SK-N-SH (cell line): ENCODE measurements at regions not wholly inside any gene's neighbourhood (a gene's known extent, or its start where the extent isn't known, plus 50 kb on each side); places are given as distances from the start of the nearest gene placed in this dataset.

Experiments used
- CTCF ChIA-PET: fragments of 300-600, 350-600 bp; formaldehyde crosslinking; extraction: SDS; loops from one replicate; lab custom pipeline; 2021; lab: Yijun Ruan, JAX
- POLR2A ChIA-PET: fragments of 350-600 bp; sonication (Branson Sonifier 250); formaldehyde crosslinking; extraction: SDS; loops from one replicate; lab custom pipeline; 2020; ENCODE audit warnings: antibody characterized with exemption, inconsistent platforms; lab: Yijun Ruan, JAX
- DNase-seq: peaks from one replicate; pipeline ENCODE4 v3.0.0; 2012
- H2AFZ ChIP-seq: fragments of 200-600 bp; sonication (generic); 2 replicates; pipeline ENCODE4 v1.8.1; 2016; ENCODE audit warnings: antibody characterized with exemption, mild to moderate bottlenecking, low read depth
- H3F3A ChIP-seq: fragments of 200-600 bp; sonication (generic); replicated peaks from 2 replicates; pipeline ENCODE3; 2016; ENCODE audit warnings: antibody characterized with exemption, mild to moderate bottlenecking; ENCODE audit not compliant: insufficient read depth
- H3K27ac ChIP-seq, 2 experiments: fragments of 200-500 bp in 1 of 2; fragments of 200-600 bp in 1 of 2; sonication (Bioruptor generic) in 1 of 2; sonication (generic), shearing (Covaris generic) in 1 of 2; 2 replicates each; pipeline versions ENCODE4 v1.5.1 to v1.6.1; 2014 to 2016; ENCODE audit warnings: low read depth in 2 of 2, inconsistent platforms in 1 of 2, low read length in 1 of 2, mild to moderate bottlenecking in 1 of 2, mixed read lengths in 1 of 2
- H3K27me3 ChIP-seq: fragments of 200-600 bp; sonication (generic), shearing (Covaris generic); 2 replicates; pipeline ENCODE4 v1.6.1; 2016; ENCODE audit warnings: mixed run types; ENCODE audit not compliant: insufficient read depth
- H3K36me3 ChIP-seq, 2 experiments: fragments of 200-500 bp in 1 of 2; fragments of 200-600 bp in 1 of 2; sonication (Bioruptor generic) in 1 of 2; sonication (generic) in 1 of 2; replicated peaks in 1 of 2; 2 replicates each; pipeline versions ENCODE3 to v1.5.1; 2014 to 2016; ENCODE audit warnings: low read length in 1 of 2, mild to moderate bottlenecking in 1 of 2; ENCODE audit not compliant: insufficient read depth in 2 of 2, control insufficient read depth in 1 of 2
- H3K4me1 ChIP-seq, 2 experiments: fragments of 200-500 bp in 1 of 2; fragments of 200-600 bp in 1 of 2; sonication (Bioruptor generic) in 1 of 2; sonication (generic), shearing (Covaris generic) in 1 of 2; 2 replicates each; pipeline versions ENCODE4 v1.5.1 to v1.6.1; 2014 to 2016; ENCODE audit warnings: low read depth in 1 of 2, low read length in 1 of 2, mixed run types in 1 of 2; ENCODE audit not compliant: insufficient read depth in 2 of 2, control insufficient read depth in 1 of 2
- H3K4me2 ChIP-seq: fragments of 200-600 bp; sonication (generic), shearing (Covaris generic); 2 replicates; pipeline ENCODE4 v1.6.1; 2017; ENCODE audit warnings: mixed run types
- H3K4me3 ChIP-seq, 2 experiments: fragments of 200-500 bp in 1 of 2; fragments of 200-600 bp in 1 of 2; sonication (Bioruptor generic) in 1 of 2; sonication (generic), shearing (Covaris generic) in 1 of 2; 2 replicates each; pipeline versions ENCODE4 v1.5.1 to v1.8.1; 2014 to 2016; ENCODE audit warnings: low read depth in 2 of 2, inconsistent platforms in 1 of 2, low read length in 1 of 2, mild to moderate bottlenecking in 1 of 2, mixed read lengths in 1 of 2, moderate library complexity in 1 of 2
- H3K79me2 ChIP-seq: fragments of 200-600 bp; sonication (generic); 2 replicates; pipeline ENCODE4 v1.8.1; 2017; ENCODE audit warnings: mild to moderate bottlenecking; ENCODE audit not compliant: insufficient read depth
- H3K9ac ChIP-seq: fragments of 200-600 bp; sonication (generic); 2 replicates; pipeline ENCODE4 v1.6.1; 2017; ENCODE audit warnings: mixed run types
- H3K9me2 ChIP-seq: fragments of 200-600 bp; sonication (generic); 2 replicates; pipeline ENCODE4 v1.6.1; 2017; ENCODE audit warnings: mixed run types
- H3K9me3 ChIP-seq: fragments of 200-600 bp; sonication (generic); 2 replicates; pipeline ENCODE4 v1.6.1; 2017; ENCODE audit warnings: mixed run types, mild to moderate bottlenecking, moderate library complexity
- H4K20me1 ChIP-seq: fragments of 200-600 bp; sonication (generic); 2 replicates; pipeline ENCODE4 v1.6.1; 2017; ENCODE audit warnings: mild to moderate bottlenecking, mixed run types; ENCODE audit not compliant: insufficient read depth
- CHD2 ChIP-seq: fragments of 150-350 bp; IDR thresholded peaks from 2 replicates; pipeline ENCODE4 v1.6.1; 2018; ENCODE audit warnings: low read length; ENCODE audit not compliant: partially characterized antibody
- ELF1 ChIP-seq: IDR thresholded peaks from 2 replicates; pipeline ENCODE4 v1.4.0; 2012
- EZH2phosphoT487 ChIP-seq: fragments of 200-600 bp; sonication (generic); IDR thresholded peaks from 2 replicates; pipeline ENCODE4 v1.6.1; 2017; ENCODE audit warnings: low read depth, mixed run types, mild to moderate bottlenecking, antibody characterized with exemption, moderate library complexity, borderline replicate concordance
- FOXJ3 ChIP-seq: sonication (generic); formaldehyde crosslinking; IDR thresholded peaks from 2 replicates; pipeline ENCODE4 v1.5.1; 2020; ENCODE audit warnings: mild to moderate bottlenecking, missing genetic modification reagents
- FOXM1 ChIP-seq: IDR thresholded peaks from 2 replicates; pipeline ENCODE4 v1.4.0; 2012; ENCODE audit warnings: low read depth, mild to moderate bottlenecking
- GABPA ChIP-seq: IDR thresholded peaks from 2 replicates; pipeline ENCODE4 v1.4.0; 2012; ENCODE audit warnings: low read depth, mild to moderate bottlenecking
- MEF2A ChIP-seq: IDR thresholded peaks from 2 replicates; pipeline ENCODE4 v1.4.0; 2012; ENCODE audit warnings: low read depth, borderline replicate concordance
- MXI1 ChIP-seq: IDR thresholded peaks from 2 replicates; pipeline ENCODE4 v1.6.1; 2012; ENCODE audit warnings: mild to moderate bottlenecking, low read depth, low read length, improper control_type of control experiment
- NRF1 ChIP-seq: IDR thresholded peaks from 2 replicates; pipeline ENCODE4 v1.6.1; 2012; ENCODE audit warnings: low read depth, mild to moderate bottlenecking, low read length
- RAD21 ChIP-seq: IDR thresholded peaks from 2 replicates; pipeline ENCODE4 v1.6.1; 2012; ENCODE audit warnings: mild to moderate bottlenecking, low read length
- RCOR1 ChIP-seq: fragments of 150-350 bp; IDR thresholded peaks from 2 replicates; pipeline ENCODE4 v1.6.1; 2017; ENCODE audit warnings: antibody characterized with exemption, low read length
- SMC3 ChIP-seq: IDR thresholded peaks from 2 replicates; pipeline ENCODE4 v1.6.1; 2012; ENCODE audit warnings: low read depth, low read length, improper control_type of control experiment
- TAF1 ChIP-seq: IDR thresholded peaks from 2 replicates; pipeline ENCODE4 v1.6.1; 2012; ENCODE audit warnings: low read depth, mild to moderate bottlenecking, low read length, moderate library complexity, borderline replicate concordance
- TCF12 ChIP-seq: IDR thresholded peaks from 2 replicates; pipeline ENCODE4 v1.4.0; 2012
- YY1 ChIP-seq: IDR thresholded peaks from 2 replicates; pipeline ENCODE4 v1.4.0; 2012; ENCODE audit warnings: low read depth, mild to moderate bottlenecking
- WGBS: methylation state at CpG from one replicate; pipeline ENCODE4 v1.1.6; 2017; ENCODE audit warnings: low lambda C conversion rate; 5-methylcytosine and 5-hydroxymethylcytosine counted together
- TF ChIP-seq, protein P1 (sequence below): fragments of 200-600 bp; sonication (generic); IDR thresholded peaks from 2 replicates; pipeline ENCODE4 v1.6.1; 2017; ENCODE audit warnings: antibody characterized with exemption, mild to moderate bottlenecking, moderate library complexity
- TF ChIP-seq, protein P2 (sequence below): IDR thresholded peaks from 2 replicates; pipeline ENCODE4 v1.6.1; 2012; ENCODE audit warnings: mild to moderate bottlenecking, low read depth, low read length, moderate library complexity
- TF ChIP-seq, protein P3 (sequence below): IDR thresholded peaks from 2 replicates; pipeline ENCODE4 v1.4.0; 2012; ENCODE audit warnings: low read depth, borderline replicate concordance
- TF ChIP-seq, protein P4 (sequence below): IDR thresholded peaks from 2 replicates; pipeline ENCODE4; 2012
- TF ChIP-seq, protein P5 (sequence below): IDR thresholded peaks from 2 replicates; pipeline ENCODE4 v1.4.0; 2012; ENCODE audit warnings: low read depth, borderline replicate concordance

DNA sequence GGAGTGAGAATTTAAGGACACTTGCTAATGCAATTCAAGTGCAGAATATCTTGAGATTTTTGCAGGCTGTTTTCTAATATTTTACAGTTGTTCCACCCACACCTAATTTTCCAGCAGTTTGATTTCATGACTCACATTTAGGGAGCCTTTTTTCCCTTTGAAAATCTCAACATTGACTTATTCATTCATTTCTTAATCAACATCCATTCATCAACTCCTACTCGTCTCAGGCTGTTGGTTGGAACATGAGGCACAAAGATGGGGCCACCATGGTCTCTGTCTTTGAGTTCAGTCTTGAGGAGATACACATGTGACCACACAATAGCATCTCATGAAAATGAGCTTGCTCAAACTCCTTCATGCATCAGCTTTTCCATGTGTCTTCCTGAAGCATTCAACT, 135.6 kb downstream of the UNC5CL start:
- CTCF ChIA-PET: interaction anchor here (1.2 kb wide), 1 partner anchor 9 kb away, joined by 3 read pairs; no protein-coding TSS in a partner anchor
- WGBS: 33% methylated on average over 1 of the region's 1 CpG
- H3K4me3 ChIP-seq: no peak overlapping the region

More for the DNA sequence above, 135.6 kb downstream of the UNC5CL start:
- peaks cover 3% of the 10 kb centered on the region for H3F3A ChIP-seq
- H3K9me3 ChIP-seq: no peaks in the 10 kb centered on the region
- POLR2A ChIA-PET: no interaction called here
- TF ChIP-seq, protein P1, sequence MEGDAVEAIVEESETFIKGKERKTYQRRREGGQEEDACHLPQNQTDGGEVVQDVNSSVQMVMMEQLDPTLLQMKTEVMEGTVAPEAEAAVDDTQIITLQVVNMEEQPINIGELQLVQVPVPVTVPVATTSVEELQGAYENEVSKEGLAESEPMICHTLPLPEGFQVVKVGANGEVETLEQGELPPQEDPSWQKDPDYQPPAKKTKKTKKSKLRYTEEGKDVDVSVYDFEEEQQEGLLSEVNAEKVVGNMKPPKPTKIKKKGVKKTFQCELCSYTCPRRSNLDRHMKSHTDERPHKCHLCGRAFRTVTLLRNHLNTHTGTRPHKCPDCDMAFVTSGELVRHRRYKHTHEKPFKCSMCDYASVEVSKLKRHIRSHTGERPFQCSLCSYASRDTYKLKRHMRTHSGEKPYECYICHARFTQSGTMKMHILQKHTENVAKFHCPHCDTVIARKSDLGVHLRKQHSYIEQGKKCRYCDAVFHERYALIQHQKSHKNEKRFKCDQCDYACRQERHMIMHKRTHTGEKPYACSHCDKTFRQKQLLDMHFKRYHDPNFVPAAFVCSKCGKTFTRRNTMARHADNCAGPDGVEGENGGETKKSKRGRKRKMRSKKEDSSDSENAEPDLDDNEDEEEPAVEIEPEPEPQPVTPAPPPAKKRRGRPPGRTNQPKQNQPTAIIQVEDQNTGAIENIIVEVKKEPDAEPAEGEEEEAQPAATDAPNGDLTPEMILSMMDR: no peak
- no peak for TF ChIP-seq MEF2A
- TF ChIP-seq, protein P2, sequence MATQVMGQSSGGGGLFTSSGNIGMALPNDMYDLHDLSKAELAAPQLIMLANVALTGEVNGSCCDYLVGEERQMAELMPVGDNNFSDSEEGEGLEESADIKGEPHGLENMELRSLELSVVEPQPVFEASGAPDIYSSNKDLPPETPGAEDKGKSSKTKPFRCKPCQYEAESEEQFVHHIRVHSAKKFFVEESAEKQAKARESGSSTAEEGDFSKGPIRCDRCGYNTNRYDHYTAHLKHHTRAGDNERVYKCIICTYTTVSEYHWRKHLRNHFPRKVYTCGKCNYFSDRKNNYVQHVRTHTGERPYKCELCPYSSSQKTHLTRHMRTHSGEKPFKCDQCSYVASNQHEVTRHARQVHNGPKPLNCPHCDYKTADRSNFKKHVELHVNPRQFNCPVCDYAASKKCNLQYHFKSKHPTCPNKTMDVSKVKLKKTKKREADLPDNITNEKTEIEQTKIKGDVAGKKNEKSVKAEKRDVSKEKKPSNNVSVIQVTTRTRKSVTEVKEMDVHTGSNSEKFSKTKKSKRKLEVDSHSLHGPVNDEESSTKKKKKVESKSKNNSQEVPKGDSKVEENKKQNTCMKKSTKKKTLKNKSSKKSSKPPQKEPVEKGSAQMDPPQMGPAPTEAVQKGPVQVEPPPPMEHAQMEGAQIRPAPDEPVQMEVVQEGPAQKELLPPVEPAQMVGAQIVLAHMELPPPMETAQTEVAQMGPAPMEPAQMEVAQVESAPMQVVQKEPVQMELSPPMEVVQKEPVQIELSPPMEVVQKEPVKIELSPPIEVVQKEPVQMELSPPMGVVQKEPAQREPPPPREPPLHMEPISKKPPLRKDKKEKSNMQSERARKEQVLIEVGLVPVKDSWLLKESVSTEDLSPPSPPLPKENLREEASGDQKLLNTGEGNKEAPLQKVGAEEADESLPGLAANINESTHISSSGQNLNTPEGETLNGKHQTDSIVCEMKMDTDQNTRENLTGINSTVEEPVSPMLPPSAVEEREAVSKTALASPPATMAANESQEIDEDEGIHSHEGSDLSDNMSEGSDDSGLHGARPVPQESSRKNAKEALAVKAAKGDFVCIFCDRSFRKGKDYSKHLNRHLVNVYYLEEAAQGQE: no peak
- no peak for TF ChIP-seq FOXM1
- no peak for TF ChIP-seq RCOR1
- no peak for TF ChIP-seq NRF1
- TF ChIP-seq YY1: no peak
- TF ChIP-seq, protein P3, sequence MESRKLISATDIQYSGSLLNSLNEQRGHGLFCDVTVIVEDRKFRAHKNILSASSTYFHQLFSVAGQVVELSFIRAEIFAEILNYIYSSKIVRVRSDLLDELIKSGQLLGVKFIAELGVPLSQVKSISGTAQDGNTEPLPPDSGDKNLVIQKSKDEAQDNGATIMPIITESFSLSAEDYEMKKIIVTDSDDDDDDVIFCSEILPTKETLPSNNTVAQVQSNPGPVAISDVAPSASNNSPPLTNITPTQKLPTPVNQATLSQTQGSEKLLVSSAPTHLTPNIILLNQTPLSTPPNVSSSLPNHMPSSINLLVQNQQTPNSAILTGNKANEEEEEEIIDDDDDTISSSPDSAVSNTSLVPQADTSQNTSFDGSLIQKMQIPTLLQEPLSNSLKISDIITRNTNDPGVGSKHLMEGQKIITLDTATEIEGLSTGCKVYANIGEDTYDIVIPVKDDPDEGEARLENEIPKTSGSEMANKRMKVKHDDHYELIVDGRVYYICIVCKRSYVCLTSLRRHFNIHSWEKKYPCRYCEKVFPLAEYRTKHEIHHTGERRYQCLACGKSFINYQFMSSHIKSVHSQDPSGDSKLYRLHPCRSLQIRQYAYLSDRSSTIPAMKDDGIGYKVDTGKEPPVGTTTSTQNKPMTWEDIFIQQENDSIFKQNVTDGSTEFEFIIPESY: no peak
- no peak for TF ChIP-seq FOXJ3 (CRISPR knock-in tag)
- no peak for TF ChIP-seq RAD21
- TF ChIP-seq ELF1: no peak
- TF ChIP-seq CHD2: no peak
- no peak for TF ChIP-seq SMC3
- TF ChIP-seq, protein P4, sequence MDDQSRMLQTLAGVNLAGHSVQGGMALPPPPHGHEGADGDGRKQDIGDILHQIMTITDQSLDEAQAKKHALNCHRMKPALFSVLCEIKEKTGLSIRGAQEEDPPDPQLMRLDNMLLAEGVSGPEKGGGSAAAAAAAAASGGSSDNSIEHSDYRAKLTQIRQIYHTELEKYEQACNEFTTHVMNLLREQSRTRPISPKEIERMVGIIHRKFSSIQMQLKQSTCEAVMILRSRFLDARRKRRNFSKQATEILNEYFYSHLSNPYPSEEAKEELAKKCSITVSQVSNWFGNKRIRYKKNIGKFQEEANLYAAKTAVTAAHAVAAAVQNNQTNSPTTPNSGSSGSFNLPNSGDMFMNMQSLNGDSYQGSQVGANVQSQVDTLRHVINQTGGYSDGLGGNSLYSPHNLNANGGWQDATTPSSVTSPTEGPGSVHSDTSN: no peak
- no peak for TF ChIP-seq MXI1
- no peak for TF ChIP-seq TAF1
- TF ChIP-seq GABPA: no peak
- no peak for TF ChIP-seq TCF12
- TF ChIP-seq EZH2phosphoT487: no peak
- TF ChIP-seq, protein P5, sequence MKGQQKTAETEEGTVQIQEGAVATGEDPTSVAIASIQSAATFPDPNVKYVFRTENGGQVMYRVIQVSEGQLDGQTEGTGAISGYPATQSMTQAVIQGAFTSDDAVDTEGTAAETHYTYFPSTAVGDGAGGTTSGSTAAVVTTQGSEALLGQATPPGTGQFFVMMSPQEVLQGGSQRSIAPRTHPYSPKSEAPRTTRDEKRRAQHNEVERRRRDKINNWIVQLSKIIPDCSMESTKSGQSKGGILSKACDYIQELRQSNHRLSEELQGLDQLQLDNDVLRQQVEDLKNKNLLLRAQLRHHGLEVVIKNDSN: no peak
- no peak overlapping the region for H2AFZ ChIP-seq
- DNase-seq: no peak
- peaks cover 4 to 12% of the 10 kb centered on the region in 2 experiments; a peak in 2 of 4 replicates for H3K4me1 ChIP-seq
- no peaks in the 10 kb centered on the region for H3K9me2 ChIP-seq
- no peaks in the 10 kb centered on the region for H3K27me3 ChIP-seq
- no peak overlapping the region for H3K27ac ChIP-seq
- no peak overlapping the region for H3K9ac ChIP-seq
- no peaks in the 10 kb centered on the region for H3K36me3 ChIP-seq
- H3K79me2 ChIP-seq: no peaks in the 10 kb centered on the region
- H3K4me2 ChIP-seq: no peak overlapping the region
- H4K20me1 ChIP-seq: no peaks in the 10 kb centered on the region
